OCI-LY1 (cell line): ENCODE measurements at regions not wholly inside any gene's neighbourhood (a gene's known extent, or its start where the extent isn't known, plus 50 kb on each side); places are given as distances from the start of the nearest gene placed in this dataset.
"Not testable (repeated sequence)": the region's sequence is repeated elsewhere in the genome, so short reads cannot be mapped to it uniquely, and the experiment has no call there.

ENCODE experiments used
- H2AFZ ChIP-seq: fragments of 200-600 bp; sonication (generic), shearing (Covaris generic); 2 replicates; pipeline ENCODE4 v1.6.0; 2014; ENCODE audit warnings: antibody characterized with exemption, mild to moderate bottlenecking, low read length
- H3F3A ChIP-seq: fragments of 200-600 bp; sonication (generic), shearing (Covaris generic); 2 replicates; pipeline ENCODE4 v1.6.0; 2014; ENCODE audit warnings: mild to moderate bottlenecking, antibody characterized with exemption, low read length, moderate library complexity; ENCODE audit not compliant: insufficient read depth
- H3K27ac ChIP-seq: fragments of 200-600 bp; sonication (generic); 2 replicates; pipeline ENCODE4 v1.5.1; 2014; ENCODE audit warnings: low read length, mixed run types, mild to moderate bottlenecking, low read depth; ENCODE audit not compliant: poor library complexity, severe bottlenecking
- H3K27me3 ChIP-seq: fragments of 200-600 bp; sonication (generic); 2 replicates; pipeline ENCODE4 v1.6.0; 2014; ENCODE audit warnings: antibody characterized with exemption, mild to moderate bottlenecking, low read length, moderate library complexity; ENCODE audit not compliant: insufficient read depth
- H3K36me3 ChIP-seq: fragments of 200-600 bp; sonication (generic); 2 replicates; pipeline ENCODE4 v1.6.1; 2014; ENCODE audit warnings: mild to moderate bottlenecking, antibody characterized with exemption, low read length, moderate library complexity, mixed read lengths; ENCODE audit not compliant: insufficient read depth
- H3K4me1 ChIP-seq: fragments of 200-600 bp; sonication (generic); 2 replicates; pipeline ENCODE4 v1.5.1; 2014; ENCODE audit warnings: mild to moderate bottlenecking, low read length, moderate library complexity; ENCODE audit not compliant: insufficient read depth, severe bottlenecking
- H3K4me2 ChIP-seq: fragments of 200-600 bp; sonication (generic), shearing (Covaris generic); 2 replicates; pipeline ENCODE4 v1.6.1; 2014; ENCODE audit warnings: low read length
- H3K4me3 ChIP-seq: fragments of 200-600 bp; sonication (generic); 2 replicates; pipeline ENCODE4 v1.5.1; 2014; ENCODE audit warnings: low read length, low read depth, mild to moderate bottlenecking, mixed read lengths; ENCODE audit not compliant: poor library complexity, severe bottlenecking
- H3K79me2 ChIP-seq: fragments of 200-600 bp; shearing (Covaris generic); 2 replicates; pipeline ENCODE4 v1.6.1; 2016; ENCODE audit warnings: mixed run types, low read length, mixed read lengths; ENCODE audit not compliant: insufficient read depth
- H3K9ac ChIP-seq: fragments of 200-600 bp; sonication (generic), shearing (Covaris generic); 2 replicates; pipeline ENCODE4 v1.6.1; 2014; ENCODE audit warnings: mild to moderate bottlenecking, low read length, mixed read lengths
- H3K9me2 ChIP-seq: fragments of 200-600 bp; sonication (generic), shearing (Covaris generic); 2 replicates; pipeline ENCODE4 v1.6.1; 2014; ENCODE audit warnings: low read depth, mild to moderate bottlenecking, low read length, mixed read lengths
- H3K9me3 ChIP-seq: fragments of 200-600 bp; shearing (Covaris generic); 2 replicates; pipeline ENCODE4 v1.6.1; 2014; ENCODE audit warnings: low read length, mixed read lengths
- H4K20me1 ChIP-seq: fragments of 200-600 bp; sonication (generic), shearing (Covaris generic); 2 replicates; pipeline ENCODE4 v1.6.0; 2016; ENCODE audit warnings: mild to moderate bottlenecking, low read length; ENCODE audit not compliant: insufficient read depth
- EZH2 ChIP-seq: fragments of 200-600 bp; sonication (generic), shearing (Covaris generic); IDR thresholded peaks from 2 replicates; pipeline ENCODE4 v1.8.0; 2017; ENCODE audit warnings: borderline replicate concordance, mixed run types, mild to moderate bottlenecking, antibody characterized with exemption, low read length, moderate library complexity, mixed read lengths
- TF ChIP-seq, protein P1 (sequence below): fragments of 200-600 bp; sonication (generic), shearing (Covaris generic); IDR thresholded peaks from 2 replicates; pipeline ENCODE4 v1.5.1; 2017; ENCODE audit warnings: mild to moderate bottlenecking, antibody characterized with exemption, low read length, moderate library complexity, mixed read lengths

DNA sequence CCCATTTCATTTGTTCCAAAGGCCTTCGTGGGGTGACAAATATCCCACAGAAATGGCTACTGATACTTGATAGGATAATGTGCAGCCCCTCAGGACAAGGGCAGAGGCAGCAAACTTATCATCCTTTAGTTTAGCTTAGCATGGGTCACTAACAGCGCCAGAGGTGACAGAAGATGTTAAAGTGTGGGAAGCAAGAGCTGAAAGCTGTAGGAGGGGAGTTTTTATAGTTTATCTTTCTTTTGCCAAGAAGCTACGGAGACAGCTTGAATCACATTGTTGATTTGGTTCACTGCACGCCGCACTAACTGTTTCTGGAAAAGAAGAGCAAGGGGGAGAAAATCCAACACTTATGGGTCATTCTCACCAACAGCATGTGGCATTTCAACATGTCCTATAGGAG is 773.9 kb upstream of the MMS22L start:
- H3F3A ChIP-seq = no peaks in the 10 kb centered on the region
- H3K27me3 ChIP-seq = no peaks in the 10 kb centered on the region
- no peak overlapping the region for H3K4me3 ChIP-seq
- no peak overlapping the region for H3K27ac ChIP-seq
- H3K4me2 ChIP-seq = no peak overlapping the region
- no peaks in the 10 kb centered on the region for H3K4me1 ChIP-seq
- H2AFZ ChIP-seq = no peak overlapping the region
- no peaks in the 10 kb centered on the region for H3K9me3 ChIP-seq
- no peak overlapping the region for H3K9ac ChIP-seq
- TF ChIP-seq, protein P1, sequence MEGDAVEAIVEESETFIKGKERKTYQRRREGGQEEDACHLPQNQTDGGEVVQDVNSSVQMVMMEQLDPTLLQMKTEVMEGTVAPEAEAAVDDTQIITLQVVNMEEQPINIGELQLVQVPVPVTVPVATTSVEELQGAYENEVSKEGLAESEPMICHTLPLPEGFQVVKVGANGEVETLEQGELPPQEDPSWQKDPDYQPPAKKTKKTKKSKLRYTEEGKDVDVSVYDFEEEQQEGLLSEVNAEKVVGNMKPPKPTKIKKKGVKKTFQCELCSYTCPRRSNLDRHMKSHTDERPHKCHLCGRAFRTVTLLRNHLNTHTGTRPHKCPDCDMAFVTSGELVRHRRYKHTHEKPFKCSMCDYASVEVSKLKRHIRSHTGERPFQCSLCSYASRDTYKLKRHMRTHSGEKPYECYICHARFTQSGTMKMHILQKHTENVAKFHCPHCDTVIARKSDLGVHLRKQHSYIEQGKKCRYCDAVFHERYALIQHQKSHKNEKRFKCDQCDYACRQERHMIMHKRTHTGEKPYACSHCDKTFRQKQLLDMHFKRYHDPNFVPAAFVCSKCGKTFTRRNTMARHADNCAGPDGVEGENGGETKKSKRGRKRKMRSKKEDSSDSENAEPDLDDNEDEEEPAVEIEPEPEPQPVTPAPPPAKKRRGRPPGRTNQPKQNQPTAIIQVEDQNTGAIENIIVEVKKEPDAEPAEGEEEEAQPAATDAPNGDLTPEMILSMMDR = no peak
- no peak for TF ChIP-seq EZH2
- no peaks in the 10 kb centered on the region for H4K20me1 ChIP-seq
- no peaks in the 10 kb centered on the region for H3K36me3 ChIP-seq
- H3K9me2 ChIP-seq = no peaks in the 10 kb centered on the region
- no peaks in the 10 kb centered on the region for H3K79me2 ChIP-seq

DNA sequence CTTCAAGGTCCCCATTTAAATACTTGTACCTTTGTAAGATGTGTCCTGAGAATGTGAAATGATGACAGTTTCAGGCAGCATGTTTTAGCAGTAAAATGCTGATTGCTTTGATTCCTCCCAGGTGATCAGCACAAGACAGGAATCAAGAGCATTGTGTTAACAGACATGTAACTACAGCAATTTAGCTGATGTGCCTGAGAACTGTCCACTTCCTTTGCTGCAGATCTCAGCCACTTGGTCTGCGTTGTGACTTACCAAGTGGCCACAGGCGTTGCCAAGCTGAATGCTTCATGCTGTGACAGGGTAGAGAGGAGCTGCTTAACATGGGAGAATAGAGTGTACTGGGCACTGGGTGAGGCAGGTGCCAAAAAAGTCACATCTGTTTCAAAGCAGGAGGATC is 767.0 kb upstream of the POU3F2 start:
- H2AFZ ChIP-seq = no peak overlapping the region
- no peak overlapping the region for H3K9ac ChIP-seq
- no peaks in the 10 kb centered on the region for H3K27me3 ChIP-seq
- no peaks in the 10 kb centered on the region for H3K9me3 ChIP-seq
- H3K27ac ChIP-seq = no peak overlapping the region
- H3F3A ChIP-seq = no peaks in the 10 kb centered on the region
- H3K4me3 ChIP-seq = no peak overlapping the region
- no peaks in the 10 kb centered on the region for H3K79me2 ChIP-seq
- H3K9me2 ChIP-seq = no peaks in the 10 kb centered on the region
- no peak overlapping the region for H3K4me2 ChIP-seq
- H3K36me3 ChIP-seq = no peaks in the 10 kb centered on the region
- no peaks in the 10 kb centered on the region for H4K20me1 ChIP-seq
- no peaks in the 10 kb centered on the region for H3K4me1 ChIP-seq
- no peak for TF ChIP-seq EZH2
- TF ChIP-seq, protein P1 = no peak

- not testable (repeated sequence) for H2AFZ ChIP-seq, H3K79me2 ChIP-seq, H3K4me3 ChIP-seq, H3K9ac ChIP-seq, H4K20me1 ChIP-seq, H3K36me3 ChIP-seq, H3K9me2 ChIP-seq, H3K9me3 ChIP-seq, H3K27ac ChIP-seq, H3K27me3 ChIP-seq, H3K4me2 ChIP-seq, H3F3A ChIP-seq, H3K4me1 ChIP-seq
These were observed 745.8 kb upstream of the POU3F2 start for GRCh38 chr6:98088537-98088936.

DNA sequence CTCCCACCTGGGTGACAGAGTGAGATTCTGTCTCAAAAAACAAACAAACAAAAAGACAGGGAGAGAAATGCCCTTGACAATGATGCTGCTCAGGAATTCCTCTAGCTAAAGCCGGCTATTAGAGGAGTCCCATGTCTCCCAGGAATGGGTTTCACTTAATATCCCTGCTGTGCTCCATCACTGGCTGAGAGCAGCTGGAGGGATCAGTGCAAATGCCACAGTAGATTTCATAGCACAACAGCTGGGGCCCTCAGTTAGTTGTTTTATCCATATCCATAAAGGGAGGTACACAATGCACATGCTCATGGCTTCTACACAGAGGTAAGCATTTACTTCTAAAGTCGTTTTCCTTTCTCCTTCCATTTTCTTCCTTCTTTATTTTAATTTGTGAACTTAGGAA is 742.0 kb upstream of the POU3F2 start:
- no peaks in the 10 kb centered on the region for H3K36me3 ChIP-seq
- no peaks in the 10 kb centered on the region for H3K79me2 ChIP-seq
- no peaks in the 10 kb centered on the region for H4K20me1 ChIP-seq
- no peaks in the 10 kb centered on the region for H3K4me1 ChIP-seq
- no peak overlapping the region for H3K4me3 ChIP-seq
- H3F3A ChIP-seq = no peaks in the 10 kb centered on the region
- no peaks in the 10 kb centered on the region for H3K27me3 ChIP-seq
- no peak overlapping the region for H2AFZ ChIP-seq
- H3K9me2 ChIP-seq = no peaks in the 10 kb centered on the region
- TF ChIP-seq, protein P1 = no peak
- no peak for TF ChIP-seq EZH2
- no peak overlapping the region for H3K9ac ChIP-seq
- no peaks in the 10 kb centered on the region for H3K9me3 ChIP-seq
- H3K27ac ChIP-seq = no peak overlapping the region
- no peak overlapping the region for H3K4me2 ChIP-seq
